GM18520 (cell line): ENCODE measurements at regions not wholly inside any gene's neighbourhood (a gene's known extent, or its start where the extent isn't known, plus 50 kb on each side); places are given as distances from the start of the nearest gene placed in this dataset.

Experiments
- ATAC-seq: cut with Tn5 transposase; IDR thresholded peaks from one replicate; pipeline ENCODE4 v1.9.1; 2021; ENCODE audit not compliant: unreplicated experiment

GRCh38 chr4:148495463-148495862, 53.2 kb upstream of the NR3C2 start:
- ATAC-seq = no peak
